ENCODE measurements at regions not wholly inside any gene's neighbourhood (a gene's known extent, or its start where the extent isn't known, plus 50 kb on each side); places are given as distances from the start of the nearest gene placed in this dataset.

GRCh38 chr1:38198099-38198498 lies 151.5 kb upstream of the POU3F1 start:
- no peak for DNase-seq
- Histone ChIP-seq H3K27me3 (ENCODE audit: low read depth) (no peaks in the 10 kb centered on the region), H3K9me3 (peaks cover 6% of the 10 kb centered on the region), H3K36me3 (no peaks in the 10 kb centered on the region), H3K27ac (no peak overlapping the region), H3K4me3 (no peak overlapping the region), H3K4me1 (peaks cover 15% of the 10 kb centered on the region)
- TF ChIP-seq, protein P1, sequence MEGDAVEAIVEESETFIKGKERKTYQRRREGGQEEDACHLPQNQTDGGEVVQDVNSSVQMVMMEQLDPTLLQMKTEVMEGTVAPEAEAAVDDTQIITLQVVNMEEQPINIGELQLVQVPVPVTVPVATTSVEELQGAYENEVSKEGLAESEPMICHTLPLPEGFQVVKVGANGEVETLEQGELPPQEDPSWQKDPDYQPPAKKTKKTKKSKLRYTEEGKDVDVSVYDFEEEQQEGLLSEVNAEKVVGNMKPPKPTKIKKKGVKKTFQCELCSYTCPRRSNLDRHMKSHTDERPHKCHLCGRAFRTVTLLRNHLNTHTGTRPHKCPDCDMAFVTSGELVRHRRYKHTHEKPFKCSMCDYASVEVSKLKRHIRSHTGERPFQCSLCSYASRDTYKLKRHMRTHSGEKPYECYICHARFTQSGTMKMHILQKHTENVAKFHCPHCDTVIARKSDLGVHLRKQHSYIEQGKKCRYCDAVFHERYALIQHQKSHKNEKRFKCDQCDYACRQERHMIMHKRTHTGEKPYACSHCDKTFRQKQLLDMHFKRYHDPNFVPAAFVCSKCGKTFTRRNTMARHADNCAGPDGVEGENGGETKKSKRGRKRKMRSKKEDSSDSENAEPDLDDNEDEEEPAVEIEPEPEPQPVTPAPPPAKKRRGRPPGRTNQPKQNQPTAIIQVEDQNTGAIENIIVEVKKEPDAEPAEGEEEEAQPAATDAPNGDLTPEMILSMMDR (IDR thresholded peaks at IDR 0.05): no peak
- intact Hi-C loops (cut with DNase I): no loop called here
- no peak for ATAC-seq

DNA sequence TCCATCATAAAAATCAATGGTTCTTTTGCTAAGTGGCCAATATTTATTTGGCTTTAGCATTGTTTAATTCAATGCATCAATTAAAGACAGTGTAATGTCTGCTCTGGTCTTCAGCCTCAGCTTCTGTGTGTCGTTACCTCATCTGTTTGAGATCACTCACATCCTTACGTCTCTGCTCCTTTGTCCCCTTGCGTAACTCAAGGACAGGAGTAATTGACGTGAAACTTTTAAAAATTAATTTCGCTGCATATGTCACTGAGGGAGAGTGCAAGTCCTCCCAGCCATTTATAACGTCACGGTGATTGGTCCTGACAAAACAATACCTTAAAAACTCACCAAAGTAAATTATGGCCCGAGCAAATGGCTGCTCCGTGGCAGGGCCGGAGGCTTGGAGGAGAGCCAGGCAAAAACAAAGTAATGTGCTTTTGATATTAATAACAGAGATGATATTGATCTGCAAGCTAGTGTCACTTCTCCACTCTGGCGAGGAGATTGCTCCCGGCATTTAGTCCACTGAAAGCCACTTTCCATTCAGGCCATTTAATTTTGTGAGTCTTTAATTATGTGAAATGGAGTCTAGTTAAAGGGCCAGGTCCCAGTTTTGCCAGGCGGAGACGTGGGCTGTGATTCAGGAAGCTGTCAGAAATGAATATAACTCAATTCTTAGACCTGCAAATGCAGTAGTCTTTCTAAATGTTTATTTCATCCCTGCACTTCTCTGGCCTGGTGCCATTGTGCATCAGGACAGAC lies 150.9 kb upstream of the POU3F1 start:
- no peaks in the 10 kb centered on the region for H3K27me3 ChIP-seq (ENCODE audit: low read depth)
- peaks cover 6% of the 10 kb centered on the region for H3K9me3 ChIP-seq
- peaks cover 15% of the 10 kb centered on the region for H3K4me1 ChIP-seq
- no peak for DNase-seq
- H3K4me3 ChIP-seq: no peak overlapping the region
- no peaks in the 10 kb centered on the region for H3K36me3 ChIP-seq
- TF ChIP-seq, protein P1 (IDR thresholded peaks at IDR 0.05): no peak
- no peak for ATAC-seq
- intact Hi-C loops (cut with DNase I): no loop called here
- H3K27ac ChIP-seq: no peak overlapping the region

DNA sequence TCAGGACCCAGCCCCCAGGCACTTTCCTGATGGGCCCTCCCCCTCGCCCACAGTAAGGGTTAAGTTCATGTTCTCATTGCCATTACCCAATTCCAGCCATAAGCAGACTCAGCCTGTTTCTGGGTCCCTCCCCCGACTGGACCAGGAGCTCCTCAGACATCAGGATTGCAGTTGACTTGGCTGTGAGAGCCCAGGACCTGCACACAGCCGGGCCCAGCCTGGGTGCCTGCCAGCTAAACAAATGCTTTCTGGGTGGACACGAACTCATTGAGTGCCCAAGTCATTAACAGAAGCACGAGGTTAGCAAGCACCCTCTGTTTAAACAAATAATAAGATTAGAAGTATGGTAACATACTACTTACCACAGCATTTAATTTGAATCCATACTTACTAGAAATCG lies 147.9 kb upstream of the POU3F1 start:
- Histone ChIP-seq H3K27me3 (ENCODE audit: low read depth) (no peaks in the 10 kb centered on the region), H3K27ac (no peak overlapping the region)
- DNase-seq: peak; percentile 91

DNA sequence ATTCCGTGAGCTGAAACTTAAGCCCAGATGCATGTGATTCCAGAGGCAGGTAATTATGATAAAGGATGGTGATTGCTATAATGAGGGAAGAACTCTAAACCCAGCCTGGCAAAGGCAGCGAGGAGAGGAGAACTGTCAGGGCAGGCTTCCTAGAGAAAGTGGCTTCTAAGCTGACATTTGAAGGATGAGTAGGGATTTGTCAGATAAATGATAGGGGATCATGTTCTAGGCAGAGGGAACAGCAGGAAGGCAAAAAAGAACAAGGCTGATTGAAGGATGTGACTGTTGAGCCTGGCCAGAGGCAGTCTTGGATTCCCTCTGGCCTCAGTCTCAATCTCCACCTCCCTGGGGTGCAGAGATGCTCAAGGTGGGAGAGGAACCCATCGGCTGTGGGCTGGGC lies 146.4 kb upstream of the POU3F1 start:
- Histone ChIP-seq H3K36me3 (no peaks in the 10 kb centered on the region), H3K27me3 (ENCODE audit: low read depth) (no peaks in the 10 kb centered on the region), H3K9me3 (no peaks in the 10 kb centered on the region), H3K27ac (no peak overlapping the region), H3K4me3 (no peak overlapping the region), H3K4me1 (peaks cover 14% of the 10 kb centered on the region)
- intact Hi-C loops (cut with DNase I): no loop called here
- ATAC-seq: no peak
- TF ChIP-seq, protein P1 (IDR thresholded peaks at IDR 0.05): no peak
- DNase-seq: no peak

More for the DNA sequence above, 147.9 kb upstream of the POU3F1 start:
- intact Hi-C loops (cut with DNase I): no loop called here
- H3K4me1 ChIP-seq: peaks cover 15% of the 10 kb centered on the region
- peak; percentile 90 to 95 for ATAC-seq
- H3K36me3 ChIP-seq: no peaks in the 10 kb centered on the region
- no peaks in the 10 kb centered on the region for H3K9me3 ChIP-seq
- TF ChIP-seq, protein P1 (IDR thresholded peaks at IDR 0.05): no peak
- no peak overlapping the region for H3K4me3 ChIP-seq

DNA sequence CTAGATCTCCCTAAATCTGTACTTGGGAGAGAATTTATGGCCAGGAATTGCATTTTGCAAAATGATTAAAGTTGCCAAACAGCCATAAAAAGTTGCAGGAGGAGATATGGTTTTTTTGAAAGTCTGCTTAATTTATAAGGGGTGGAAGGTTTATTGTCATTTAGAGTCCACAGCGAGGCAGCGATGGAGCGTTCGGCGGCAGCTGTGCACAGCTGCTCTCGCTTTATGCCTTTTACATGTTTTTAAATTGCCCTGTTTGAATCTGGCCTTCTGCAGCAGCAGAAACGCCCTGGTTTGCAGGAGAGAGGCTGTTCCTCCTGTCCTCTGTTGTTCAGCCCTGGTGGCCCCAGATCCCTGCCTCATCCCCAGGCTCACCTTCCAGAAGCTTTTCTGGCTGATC lies 144.9 kb upstream of the POU3F1 start:
- DNase-seq (no peak), ATAC-seq (no peak)
- intact Hi-C loops (cut with DNase I): no loop called here
- H3K27me3 ChIP-seq (ENCODE audit: low read depth): no peaks in the 10 kb centered on the region
- no peak overlapping the region for H3K4me3 ChIP-seq
- TF ChIP-seq, protein P1 (IDR thresholded peaks at IDR 0.05): no peak
- no peaks in the 10 kb centered on the region for H3K9me3 ChIP-seq
- peaks cover 12% of the 10 kb centered on the region for H3K4me1 ChIP-seq
- no peaks in the 10 kb centered on the region for H3K36me3 ChIP-seq
- H3K27ac ChIP-seq: no peak overlapping the region
